Adipocyte (in vitro differentiated cells): ENCODE measurements at regions not wholly inside any gene's neighbourhood (a gene's known extent, or its start where the extent isn't known, plus 50 kb on each side); places are given as distances from the start of the nearest gene placed in this dataset.
"Not testable (repeated sequence)": the region's sequence is repeated elsewhere in the genome, so short reads cannot be mapped to it uniquely, and the experiment has no call there.

Source experiments
- DNase-seq: peaks from one replicate; pipeline ENCODE4 v3.0.0-alpha.2; 2015; ENCODE audit warnings: low read depth
- H3K27me3 ChIP-seq: replicated peaks from 2 replicates; pipeline ENCODE4 v1.7.0; 2013; ENCODE audit warnings: mild to moderate bottlenecking, low read length, moderate library complexity; ENCODE audit not compliant: control insufficient read depth, insufficient read depth
- H3K36me3 ChIP-seq: 2 replicates; pipeline ENCODE4 v1.7.0; 2013; ENCODE audit warnings: low read length, mild to moderate bottlenecking, moderate library complexity; ENCODE audit not compliant: control insufficient read depth, insufficient read depth, severe bottlenecking
- H3K4me1 ChIP-seq: 2 replicates; pipeline ENCODE4 v1.7.0; 2013; ENCODE audit warnings: mild to moderate bottlenecking, low read length, moderate library complexity; ENCODE audit not compliant: control insufficient read depth, insufficient read depth
- H3K4me3 ChIP-seq: 2 replicates; pipeline ENCODE4 v1.7.0; 2013; ENCODE audit warnings: mild to moderate bottlenecking, low read length, moderate library complexity
- H3K9ac ChIP-seq: 2 replicates; pipeline ENCODE4 v1.7.0; 2013; ENCODE audit warnings: mild to moderate bottlenecking, low read length, moderate library complexity
- H3K9me3 ChIP-seq: 2 replicates; pipeline ENCODE4 v1.7.0; 2013; ENCODE audit warnings: mild to moderate bottlenecking, low read length, moderate library complexity; ENCODE audit not compliant: control insufficient read depth

DNA sequence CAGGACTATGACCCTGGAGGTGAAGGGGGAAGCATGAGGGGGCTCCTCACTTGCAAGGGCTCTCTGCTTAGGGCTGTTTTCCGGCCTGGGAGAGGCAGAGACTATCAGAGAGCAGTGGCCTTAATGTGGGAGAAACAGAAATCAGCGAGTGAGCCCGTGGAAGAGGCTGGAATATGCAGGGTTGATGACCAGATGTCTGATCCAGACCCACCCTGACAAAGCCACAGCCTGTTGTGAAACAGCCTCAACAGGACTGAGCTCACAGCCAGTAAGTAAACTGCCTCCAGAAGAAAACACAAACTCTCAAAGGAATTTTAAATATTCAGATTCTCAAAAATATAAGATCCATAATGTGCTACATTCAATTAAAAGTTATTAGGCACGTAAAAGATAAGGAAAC lies 213.7 kb downstream of the ATP6V0E2 start:
- H3K4me1 ChIP-seq, H3K9me3 ChIP-seq, H3K9ac ChIP-seq, H3K4me3 ChIP-seq, DNase-seq, H3K36me3 ChIP-seq, H3K27me3 ChIP-seq: not testable (repeated sequence)

GRCh38 chr7:150089139-150089538 lies 215.4 kb downstream of the ATP6V0E2 start:
- not testable (repeated sequence) for H3K4me3 ChIP-seq, H3K27me3 ChIP-seq, DNase-seq, H3K36me3 ChIP-seq, H3K9me3 ChIP-seq, H3K4me1 ChIP-seq, H3K9ac ChIP-seq

GRCh38 chr7:150090776-150091175 lies 217.0 kb downstream of the ATP6V0E2 start:
- DNase-seq, H3K27me3 ChIP-seq, H3K36me3 ChIP-seq, H3K4me1 ChIP-seq, H3K9me3 ChIP-seq, H3K4me3 ChIP-seq, H3K9ac ChIP-seq: not testable (repeated sequence)

DNA sequence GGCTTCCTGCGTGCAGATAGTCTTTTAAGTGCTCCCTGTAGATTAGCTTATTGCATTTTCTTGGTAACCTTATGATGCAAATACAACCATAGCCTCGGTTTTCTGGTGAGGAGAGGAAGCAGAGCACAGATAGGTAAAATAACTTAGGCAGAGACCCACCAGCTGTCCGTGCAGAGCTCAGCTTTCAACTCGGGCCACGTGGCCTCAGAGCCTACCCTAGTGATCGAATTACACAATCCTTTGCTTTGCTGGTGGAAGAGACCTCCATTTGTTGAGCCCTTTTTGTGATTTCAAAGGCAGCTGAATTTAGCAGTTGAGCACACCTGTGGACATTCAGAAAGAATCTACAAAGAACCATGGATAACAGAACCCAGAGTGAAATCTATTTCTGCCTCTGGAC lies 220.1 kb downstream of the ATP6V0E2 start:
- H3K9ac ChIP-seq, H3K4me3 ChIP-seq, DNase-seq, H3K4me1 ChIP-seq, H3K36me3 ChIP-seq, H3K27me3 ChIP-seq, H3K9me3 ChIP-seq: not testable (repeated sequence)

GRCh38 chr7:150096213-150096994 lies 222.6 kb downstream of the ATP6V0E2 start:
- H3K27me3 ChIP-seq, H3K9me3 ChIP-seq, H3K4me3 ChIP-seq, H3K9ac ChIP-seq, DNase-seq, H3K4me1 ChIP-seq, H3K36me3 ChIP-seq: not testable (repeated sequence)

DNA sequence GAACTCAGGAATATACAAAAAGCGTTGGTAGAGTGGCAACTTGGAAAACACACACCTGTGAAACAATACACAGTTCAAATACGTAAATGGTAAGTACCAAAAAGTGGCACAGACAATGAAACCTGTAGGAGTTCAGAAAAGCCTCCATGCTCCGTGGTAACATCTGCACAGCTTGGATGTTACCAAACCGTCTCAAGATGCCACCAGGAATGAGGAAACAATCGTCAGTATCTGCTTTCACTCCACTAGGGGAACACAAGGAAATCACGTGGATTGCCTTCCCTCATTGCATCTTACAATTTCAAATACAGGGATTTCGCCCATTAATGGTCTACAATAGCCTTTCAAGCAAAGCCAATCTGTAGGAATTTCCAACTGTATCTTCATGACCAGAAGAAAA lies 224.6 kb upstream of the LRRC61 start:
- not testable (repeated sequence) for H3K27me3 ChIP-seq, H3K9ac ChIP-seq, H3K9me3 ChIP-seq, H3K36me3 ChIP-seq, H3K4me1 ChIP-seq, DNase-seq, H3K4me3 ChIP-seq

DNA sequence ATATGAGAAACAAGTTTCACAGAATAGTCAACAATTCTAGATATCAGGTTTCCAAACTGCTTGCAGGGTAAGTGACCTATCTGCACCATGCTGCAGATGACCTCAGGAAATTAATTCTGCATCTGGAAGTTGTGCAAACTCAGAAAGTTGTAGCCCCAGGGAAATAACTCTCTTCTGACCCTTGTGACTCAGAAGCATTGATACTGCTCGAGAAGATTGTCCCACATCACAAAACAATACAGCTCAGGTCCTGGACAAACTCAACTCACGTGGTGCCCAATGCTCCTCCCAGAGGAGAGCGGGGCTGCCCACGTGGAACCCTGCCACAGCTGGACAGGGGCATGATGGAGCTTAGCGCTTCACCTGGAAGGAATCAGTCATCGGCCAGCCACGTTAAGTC lies 221.9 kb upstream of the LRRC61 start:
- not testable (repeated sequence) for H3K9ac ChIP-seq, H3K27me3 ChIP-seq, DNase-seq, H3K9me3 ChIP-seq, H3K4me1 ChIP-seq, H3K4me3 ChIP-seq, H3K36me3 ChIP-seq

GRCh38 chr7:150107283-150107682 lies 215.9 kb upstream of the LRRC61 start:
- H3K4me1 ChIP-seq, DNase-seq, H3K9me3 ChIP-seq, H3K4me3 ChIP-seq, H3K27me3 ChIP-seq, H3K36me3 ChIP-seq, H3K9ac ChIP-seq: not testable (repeated sequence)

DNA sequence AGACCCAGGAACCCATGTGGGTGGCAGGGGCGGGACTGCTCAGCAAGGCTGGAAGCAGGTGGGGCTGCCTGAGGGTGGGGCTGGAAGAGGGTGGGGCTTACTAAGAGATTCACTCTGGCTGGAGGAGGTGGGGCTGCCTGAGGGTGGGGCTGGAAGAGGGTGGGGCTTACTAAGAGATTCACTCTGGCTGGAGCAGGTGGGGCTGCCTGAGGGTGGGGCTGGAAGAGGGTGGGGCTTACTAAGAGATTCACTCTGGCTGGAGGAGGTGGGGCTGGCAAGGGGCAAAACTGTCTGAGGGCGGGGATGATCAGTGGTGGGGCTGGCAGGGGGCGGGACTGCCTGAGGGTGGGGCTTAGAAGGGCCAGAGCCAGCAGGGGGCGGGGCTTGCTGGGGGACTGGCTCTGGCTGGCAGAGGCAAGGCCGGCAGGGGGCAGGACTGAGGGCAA lies 212.8 kb upstream of the LRRC61 start:
- not testable (repeated sequence) for H3K4me1 ChIP-seq, H3K9ac ChIP-seq, H3K36me3 ChIP-seq, H3K27me3 ChIP-seq, H3K9me3 ChIP-seq, DNase-seq, H3K4me3 ChIP-seq

- not testable (repeated sequence) for H3K36me3 ChIP-seq, H3K27me3 ChIP-seq
Measured at GRCh38 chr7:150110882-150111281, 212.3 kb upstream of the LRRC61 start.

GRCh38 chr7:150111373-150112139 lies 211.6 kb upstream of the LRRC61 start:
- H3K4me3 ChIP-seq, H3K4me1 ChIP-seq, H3K9me3 ChIP-seq, H3K9ac ChIP-seq, H3K36me3 ChIP-seq, DNase-seq, H3K27me3 ChIP-seq: not testable (repeated sequence)

More at GRCh38 chr7:150110882-150111281, 212.3 kb upstream of the LRRC61 start:
- DNase-seq, H3K4me1 ChIP-seq, H3K9me3 ChIP-seq, H3K9ac ChIP-seq, H3K4me3 ChIP-seq: not testable (repeated sequence)
